HG02623 (cell line): ENCODE measurements at regions not wholly inside any gene's neighbourhood (a gene's known extent, or its start where the extent isn't known, plus 50 kb on each side); places are given as distances from the start of the nearest gene placed in this dataset.

ENCODE experiments used
- ATAC-seq: cut with Tn5 transposase; IDR thresholded peaks from one replicate; pipeline ENCODE4 v1.9.1; 2021; ENCODE audit warnings: moderate library complexity; ENCODE audit not compliant: unreplicated experiment

GRCh38 chr4:156596706-156597329 lies 374.8 kb downstream of the PDGFC start:
- no peak for ATAC-seq

- ATAC-seq: no peak
These were observed 375.6 kb downstream of the PDGFC start for GRCh38 chr4:156596026-156596425.

GRCh38 chr4:156595041-156595440 lies 376.6 kb downstream of the PDGFC start:
- no peak for ATAC-seq

- no peak for ATAC-seq
These were observed 377.0 kb downstream of the PDGFC start for GRCh38 chr4:156594624-156595023.

GRCh38 chr4:156593464-156593863 lies 378.1 kb downstream of the PDGFC start:
- no peak for ATAC-seq

- no peak for ATAC-seq
These were observed 379.9 kb downstream of the PDGFC start for GRCh38 chr4:156591679-156592078.

- no peak for ATAC-seq
These were observed 387.5 kb downstream of the PDGFC start for GRCh38 chr4:156584100-156584499.

- ATAC-seq: no peak
These were observed 388.3 kb downstream of the PDGFC start for GRCh38 chr4:156583265-156583664.

GRCh38 chr4:156581282-156582063 lies 390.1 kb downstream of the PDGFC start:
- no peak for ATAC-seq

GRCh38 chr4:156578713-156579112 lies 392.9 kb downstream of the PDGFC start:
- ATAC-seq: no peak

GRCh38 chr4:156578005-156578404 lies 393.6 kb downstream of the PDGFC start:
- ATAC-seq: no peak

GRCh38 chr4:156576946-156577345 lies 394.7 kb downstream of the PDGFC start:
- no peak for ATAC-seq

- no peak for ATAC-seq
These were observed 396.0 kb downstream of the PDGFC start for GRCh38 chr4:156575430-156576073.

GRCh38 chr4:156571146-156571545 lies 400.5 kb downstream of the PDGFC start:
- ATAC-seq: no peak

- no peak for ATAC-seq
These were observed 402.1 kb downstream of the PDGFC start for GRCh38 chr4:156569535-156569934.

- no peak for ATAC-seq
These were observed 403.1 kb downstream of the PDGFC start for GRCh38 chr4:156568484-156568883.

- no peak for ATAC-seq
These were observed 403.6 kb downstream of the PDGFC start for GRCh38 chr4:156568041-156568440.

- no peak for ATAC-seq
These were observed 410.9 kb downstream of the PDGFC start for GRCh38 chr4:156560701-156561100.

GRCh38 chr4:156559346-156559745 lies 412.3 kb downstream of the PDGFC start:
- ATAC-seq: no peak

GRCh38 chr4:156558373-156559025 lies 413.1 kb downstream of the PDGFC start:
- no peak for ATAC-seq

- no peak for ATAC-seq
These were observed 413.7 kb downstream of the PDGFC start for GRCh38 chr4:156557920-156558319.

- ATAC-seq: no peak
These were observed 415.3 kb downstream of the PDGFC start for GRCh38 chr4:156556336-156556735.
